GM23338 (cell line): ENCODE measurements at regions not wholly inside any gene's neighbourhood (a gene's known extent, or its start where the extent isn't known, plus 50 kb on each side); places are given as distances from the start of the nearest gene placed in this dataset.

Source experiments
- EZH2phosphoT487 ChIP-seq: fragments of 200-600 bp; sonication (generic); IDR thresholded peaks from one replicate; pipeline ENCODE4 v1.8.1; 2018; ENCODE audit warnings: antibody characterized with exemption; ENCODE audit not compliant: unreplicated experiment
- POLR2AphosphoS5 ChIP-seq: IDR thresholded peaks from 2 replicates; pipeline ENCODE4 v1.6.1; 2016; ENCODE audit warnings: antibody characterized with exemption, low read depth
- TF ChIP-seq, protein P1 (sequence below): IDR thresholded peaks from one replicate; pipeline ENCODE4 v1.6.1; 2018; ENCODE audit warnings: antibody characterized with exemption; ENCODE audit not compliant: unreplicated experiment
- TF ChIP-seq, protein P2 (sequence below), 2 experiments: fragments of 200-600 bp in 1 of 2; sonication (generic) in 1 of 2; conservative IDR thresholded peaks; 2 replicates each; pipeline versions ENCODE4 v1.5.1 to v1.6.1; 2016 to 2017; ENCODE audit warnings: antibody characterized with exemption in 2 of 2, low read depth in 2 of 2, mild to moderate bottlenecking in 2 of 2, moderate library complexity in 1 of 2

- TF ChIP-seq, protein P1, sequence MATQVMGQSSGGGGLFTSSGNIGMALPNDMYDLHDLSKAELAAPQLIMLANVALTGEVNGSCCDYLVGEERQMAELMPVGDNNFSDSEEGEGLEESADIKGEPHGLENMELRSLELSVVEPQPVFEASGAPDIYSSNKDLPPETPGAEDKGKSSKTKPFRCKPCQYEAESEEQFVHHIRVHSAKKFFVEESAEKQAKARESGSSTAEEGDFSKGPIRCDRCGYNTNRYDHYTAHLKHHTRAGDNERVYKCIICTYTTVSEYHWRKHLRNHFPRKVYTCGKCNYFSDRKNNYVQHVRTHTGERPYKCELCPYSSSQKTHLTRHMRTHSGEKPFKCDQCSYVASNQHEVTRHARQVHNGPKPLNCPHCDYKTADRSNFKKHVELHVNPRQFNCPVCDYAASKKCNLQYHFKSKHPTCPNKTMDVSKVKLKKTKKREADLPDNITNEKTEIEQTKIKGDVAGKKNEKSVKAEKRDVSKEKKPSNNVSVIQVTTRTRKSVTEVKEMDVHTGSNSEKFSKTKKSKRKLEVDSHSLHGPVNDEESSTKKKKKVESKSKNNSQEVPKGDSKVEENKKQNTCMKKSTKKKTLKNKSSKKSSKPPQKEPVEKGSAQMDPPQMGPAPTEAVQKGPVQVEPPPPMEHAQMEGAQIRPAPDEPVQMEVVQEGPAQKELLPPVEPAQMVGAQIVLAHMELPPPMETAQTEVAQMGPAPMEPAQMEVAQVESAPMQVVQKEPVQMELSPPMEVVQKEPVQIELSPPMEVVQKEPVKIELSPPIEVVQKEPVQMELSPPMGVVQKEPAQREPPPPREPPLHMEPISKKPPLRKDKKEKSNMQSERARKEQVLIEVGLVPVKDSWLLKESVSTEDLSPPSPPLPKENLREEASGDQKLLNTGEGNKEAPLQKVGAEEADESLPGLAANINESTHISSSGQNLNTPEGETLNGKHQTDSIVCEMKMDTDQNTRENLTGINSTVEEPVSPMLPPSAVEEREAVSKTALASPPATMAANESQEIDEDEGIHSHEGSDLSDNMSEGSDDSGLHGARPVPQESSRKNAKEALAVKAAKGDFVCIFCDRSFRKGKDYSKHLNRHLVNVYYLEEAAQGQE: no peak
- no peak for TF ChIP-seq EZH2phosphoT487
- TF ChIP-seq, protein P2, sequence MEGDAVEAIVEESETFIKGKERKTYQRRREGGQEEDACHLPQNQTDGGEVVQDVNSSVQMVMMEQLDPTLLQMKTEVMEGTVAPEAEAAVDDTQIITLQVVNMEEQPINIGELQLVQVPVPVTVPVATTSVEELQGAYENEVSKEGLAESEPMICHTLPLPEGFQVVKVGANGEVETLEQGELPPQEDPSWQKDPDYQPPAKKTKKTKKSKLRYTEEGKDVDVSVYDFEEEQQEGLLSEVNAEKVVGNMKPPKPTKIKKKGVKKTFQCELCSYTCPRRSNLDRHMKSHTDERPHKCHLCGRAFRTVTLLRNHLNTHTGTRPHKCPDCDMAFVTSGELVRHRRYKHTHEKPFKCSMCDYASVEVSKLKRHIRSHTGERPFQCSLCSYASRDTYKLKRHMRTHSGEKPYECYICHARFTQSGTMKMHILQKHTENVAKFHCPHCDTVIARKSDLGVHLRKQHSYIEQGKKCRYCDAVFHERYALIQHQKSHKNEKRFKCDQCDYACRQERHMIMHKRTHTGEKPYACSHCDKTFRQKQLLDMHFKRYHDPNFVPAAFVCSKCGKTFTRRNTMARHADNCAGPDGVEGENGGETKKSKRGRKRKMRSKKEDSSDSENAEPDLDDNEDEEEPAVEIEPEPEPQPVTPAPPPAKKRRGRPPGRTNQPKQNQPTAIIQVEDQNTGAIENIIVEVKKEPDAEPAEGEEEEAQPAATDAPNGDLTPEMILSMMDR (conservative IDR thresholded peaks at IDR 0.05; ENCODE audit: low read depth in 2 of 2): no peak
- TF ChIP-seq POLR2AphosphoS5: no peak
These were observed 97.6 kb downstream of the CTAGE1 start for GRCh38 chr18:22320155-22320554.
